Tibial artery (tissue), 4 donors: ENCODE measurements at regions not wholly inside any gene's neighbourhood (a gene's known extent, or its start where the extent isn't known, plus 50 kb on each side); places are given as distances from the start of the nearest gene placed in this dataset.

Experiments used
- DNase-seq, 2 donors: peaks; one replicate each; pipeline ENCODE4 v3.0.0-alpha.2; 2019
- H3K27ac ChIP-seq, 2 donors: fragments of 200-600 bp; sonication (generic) in 1 of 2; 1 replicate in 1 of 2; 2 replicates in 1 of 2; pipeline ENCODE4 v1.5.1; 2018 to 2019; ENCODE audit warnings: mild to moderate bottlenecking in 1 of 2
- H3K27me3 ChIP-seq, 2 donors: fragments of 200-600 bp; sonication (generic) in 1 of 2; one replicate each; pipeline versions ENCODE4 v1.5.1 to v1.6.0; 2016 to 2019
- H3K36me3 ChIP-seq, 3 donors: fragments of 200-600 bp; sonication (generic) in 2 of 3; one replicate each; pipeline ENCODE4 v1.5.1; 2016 to 2019; ENCODE audit warnings: mild to moderate bottlenecking in 2 of 3
- H3K4me1 ChIP-seq, 4 donors: fragments of 200-600 bp; sonication (generic) in 2 of 4; 1 replicate in 3 of 4; 2 replicates in 1 of 4; pipeline ENCODE4 v1.5.1; 2016 to 2019
- H3K4me3 ChIP-seq, 2 donors: fragments of 200-600 bp; sonication (generic) in 1 of 2; 1 replicate in 1 of 2; 2 replicates in 1 of 2; pipeline ENCODE4 v1.5.1; 2018 to 2019; ENCODE audit warnings: mild to moderate bottlenecking in 2 of 2
- H3K9me3 ChIP-seq, 3 donors: fragments of 200-600 bp; sonication (generic) in 1 of 3; one replicate each; pipeline ENCODE4 v1.5.1; 2016 to 2019
- intact Hi-C: fragments of 100-400 bp; cut with DNase I; formaldehyde crosslinking; loops from one replicate; pipeline ENCODE4 v1.15.0; 2023; ENCODE audit warnings: low total_unique reads
- TF ChIP-seq, protein P1 (sequence below), 2 experiments: fragments of 200-600 bp in 1 of 2; fragments of 450-650 bp in 1 of 2; IDR thresholded peaks; one replicate each; pipeline ENCODE4 v1.5.1; 2017 to 2019; ENCODE audit warnings: antibody characterized with exemption in 2 of 2, mild to moderate bottlenecking in 1 of 2, moderate library complexity in 1 of 2

DNA sequence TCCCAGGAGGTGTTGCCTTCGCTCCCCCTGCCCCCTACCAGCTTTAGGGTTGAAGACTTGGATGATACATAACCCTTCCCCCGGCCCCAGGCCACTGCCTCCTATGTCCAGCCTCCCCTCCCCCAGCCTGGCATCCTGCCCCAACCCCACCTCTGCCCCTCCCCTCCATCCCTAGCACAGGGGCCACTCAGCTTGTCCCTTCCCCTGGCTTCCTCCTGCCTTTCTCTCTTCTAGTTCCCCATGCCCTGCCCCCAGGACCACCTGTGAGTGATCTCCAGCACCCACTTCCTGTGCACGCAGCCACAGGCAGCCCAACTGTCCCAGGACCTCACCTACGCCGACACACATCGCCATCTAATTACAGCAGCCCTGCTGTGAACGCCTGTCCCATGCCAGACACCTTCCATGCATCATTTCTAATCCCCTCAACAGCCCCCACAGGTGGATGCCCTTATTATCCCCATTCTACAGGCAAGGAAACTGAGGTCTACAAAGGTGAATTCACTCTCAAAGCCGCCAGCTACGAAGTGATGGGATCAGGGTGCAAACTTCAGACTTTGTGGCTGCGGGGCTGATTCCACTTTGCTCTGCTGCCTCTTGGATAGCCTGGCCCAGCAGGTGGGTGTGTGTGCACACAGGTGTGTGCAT, 82.4 kb upstream of the CHST15 start:
- TF ChIP-seq, protein P1, sequence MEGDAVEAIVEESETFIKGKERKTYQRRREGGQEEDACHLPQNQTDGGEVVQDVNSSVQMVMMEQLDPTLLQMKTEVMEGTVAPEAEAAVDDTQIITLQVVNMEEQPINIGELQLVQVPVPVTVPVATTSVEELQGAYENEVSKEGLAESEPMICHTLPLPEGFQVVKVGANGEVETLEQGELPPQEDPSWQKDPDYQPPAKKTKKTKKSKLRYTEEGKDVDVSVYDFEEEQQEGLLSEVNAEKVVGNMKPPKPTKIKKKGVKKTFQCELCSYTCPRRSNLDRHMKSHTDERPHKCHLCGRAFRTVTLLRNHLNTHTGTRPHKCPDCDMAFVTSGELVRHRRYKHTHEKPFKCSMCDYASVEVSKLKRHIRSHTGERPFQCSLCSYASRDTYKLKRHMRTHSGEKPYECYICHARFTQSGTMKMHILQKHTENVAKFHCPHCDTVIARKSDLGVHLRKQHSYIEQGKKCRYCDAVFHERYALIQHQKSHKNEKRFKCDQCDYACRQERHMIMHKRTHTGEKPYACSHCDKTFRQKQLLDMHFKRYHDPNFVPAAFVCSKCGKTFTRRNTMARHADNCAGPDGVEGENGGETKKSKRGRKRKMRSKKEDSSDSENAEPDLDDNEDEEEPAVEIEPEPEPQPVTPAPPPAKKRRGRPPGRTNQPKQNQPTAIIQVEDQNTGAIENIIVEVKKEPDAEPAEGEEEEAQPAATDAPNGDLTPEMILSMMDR (IDR thresholded peaks at IDR 0.05): no peak
- Histone ChIP-seq H3K9me3 (no peaks in the 10 kb centered on the region), H3K36me3 (no peaks in the 10 kb centered on the region), H3K4me3 (no peak overlapping the region), H3K4me1 (peaks cover 0 to 17% (median 4%) of the 10 kb centered on the region in 4 donors), H3K27me3 (no peaks in the 10 kb centered on the region), H3K27ac (no peak overlapping the region)
- peak in 1 of 2 donors; percentile 60 for DNase-seq
- intact Hi-C loops: no loop called here

DNA sequence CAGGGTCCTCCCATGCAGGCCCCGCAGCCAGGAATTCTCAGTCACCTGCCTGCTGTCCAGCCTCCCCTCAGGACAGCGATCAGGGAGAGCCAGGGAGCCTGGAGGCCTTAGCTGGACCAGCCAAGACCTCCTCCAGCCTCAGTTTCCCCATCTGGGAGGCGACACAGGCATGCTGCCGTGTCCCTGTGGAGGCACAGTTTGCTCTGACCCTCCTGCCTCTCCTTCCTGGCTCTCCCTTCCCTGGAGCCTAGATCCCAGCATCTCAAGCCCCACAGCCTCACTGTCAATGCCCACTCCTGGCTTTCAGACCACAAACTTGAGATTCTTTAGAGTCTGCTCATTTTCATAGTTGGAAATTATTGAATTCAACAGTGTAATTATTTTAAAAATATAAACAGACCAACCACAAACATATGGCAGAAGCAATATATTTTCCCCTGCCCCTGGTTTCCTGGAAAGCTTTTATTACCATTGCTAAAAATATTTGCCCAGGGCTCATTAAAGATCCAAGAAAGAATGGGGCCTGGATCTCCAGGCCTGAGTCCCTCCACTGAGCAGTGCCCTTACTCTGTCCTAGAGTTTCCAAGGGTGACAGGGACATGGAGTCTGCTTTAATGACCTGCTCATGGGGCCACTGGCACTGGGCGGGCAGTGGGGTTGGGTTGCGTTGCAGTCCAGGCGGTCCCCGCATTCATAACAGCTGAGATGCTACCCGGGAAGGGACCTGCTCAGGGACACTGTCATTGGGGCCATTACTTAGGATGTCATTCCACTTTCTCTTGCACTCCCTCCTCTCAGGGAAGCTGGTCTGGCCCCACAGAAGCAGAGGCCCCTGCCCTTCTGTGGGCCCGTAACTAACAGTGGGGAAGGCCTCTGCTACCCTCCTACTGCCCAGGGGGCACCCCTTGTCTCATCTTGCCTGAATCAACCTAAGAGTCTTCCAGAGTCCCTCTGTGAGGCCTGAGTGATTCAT, 81.6 kb upstream of the CHST15 start:
- no peaks in the 10 kb centered on the region for H3K36me3 ChIP-seq
- intact Hi-C loops: no loop called here
- TF ChIP-seq, protein P1 (IDR thresholded peaks at IDR 0.05): no peak
- peaks cover 0 to 11% (median 4%) of the 10 kb centered on the region in 4 donors for H3K4me1 ChIP-seq
- H3K9me3 ChIP-seq: no peaks in the 10 kb centered on the region
- no peaks in the 10 kb centered on the region for H3K27me3 ChIP-seq
- peak in 1 of 2 donors; percentile 49 for DNase-seq
- no peak overlapping the region for H3K4me3 ChIP-seq
- H3K27ac ChIP-seq: no peak overlapping the region

DNA sequence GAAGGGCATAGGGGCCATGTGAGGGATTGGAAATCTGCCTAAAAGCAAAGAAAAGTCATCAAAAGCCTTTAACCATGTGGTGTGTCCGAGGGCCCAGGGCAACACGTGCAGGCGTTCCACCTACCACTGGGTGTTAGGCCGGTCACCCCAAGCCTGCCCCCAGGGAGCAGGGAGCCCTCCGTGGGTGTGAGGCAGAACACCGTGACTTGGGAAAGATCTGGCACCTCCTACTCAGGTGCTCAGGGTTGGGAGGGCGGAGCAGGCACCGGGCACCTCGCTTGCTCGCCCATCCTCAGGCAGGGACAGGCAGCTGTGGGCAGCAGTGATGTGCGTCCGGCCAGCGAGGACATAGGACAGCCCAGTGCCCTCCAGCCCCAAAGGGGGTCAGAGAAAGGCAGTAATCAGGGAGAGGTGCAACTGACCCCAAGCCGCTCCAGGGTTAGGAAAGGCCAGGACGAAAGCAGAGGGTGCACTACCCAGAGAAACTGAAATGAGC, 80.7 kb upstream of the CHST15 start:
- Histone ChIP-seq H3K4me1 (peaks cover 0 to 11% (median 4%) of the 10 kb centered on the region in 4 donors), H3K9me3 (no peaks in the 10 kb centered on the region), H3K27me3 (no peaks in the 10 kb centered on the region), H3K27ac (no peak overlapping the region), H3K36me3 (no peaks in the 10 kb centered on the region), H3K4me3 (no peak overlapping the region)
- DNase-seq: peak in 1 of 2 donors; percentile 50
- TF ChIP-seq, protein P1 (IDR thresholded peaks at IDR 0.05): no peak
- intact Hi-C loops: no loop called here

DNA sequence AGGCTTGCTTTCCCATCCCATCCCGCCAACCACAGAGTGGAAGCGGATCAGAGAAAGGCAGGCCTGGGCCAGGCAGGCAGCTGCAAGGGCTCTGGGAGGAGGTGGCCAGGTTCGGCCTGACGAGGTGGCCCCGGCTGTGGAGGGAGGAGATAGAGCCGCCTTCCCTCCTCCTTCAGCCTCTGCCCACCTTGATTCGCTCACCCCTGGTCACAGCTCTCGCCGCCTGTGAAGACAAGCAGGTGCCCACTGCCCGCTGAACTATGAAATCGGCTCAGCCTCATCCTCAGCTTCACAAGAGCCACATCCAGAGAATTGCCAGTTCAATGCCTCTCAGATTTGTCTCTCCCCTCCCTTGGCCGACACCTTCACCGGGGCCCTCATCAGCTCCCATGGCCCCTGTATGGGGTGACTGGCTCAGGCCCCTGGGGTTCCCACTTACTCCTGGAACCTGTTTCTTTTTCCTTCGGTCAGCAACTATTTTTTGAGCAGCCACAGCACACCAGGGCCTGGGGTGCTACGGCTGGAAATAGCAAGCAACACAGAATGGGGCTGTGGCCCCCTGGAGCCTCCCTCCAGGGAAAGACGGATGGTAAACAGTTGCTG, 80.0 kb upstream of the CHST15 start:
- TF ChIP-seq, protein P1 (IDR thresholded peaks at IDR 0.05): no peak
- DNase-seq: peak in 1 of 2 donors; percentile 53
- no peaks in the 10 kb centered on the region for H3K36me3 ChIP-seq
- intact Hi-C loops: no loop called here
- no peaks in the 10 kb centered on the region for H3K9me3 ChIP-seq
- peaks cover 0 to 11% (median 4%) of the 10 kb centered on the region in 4 donors for H3K4me1 ChIP-seq
- H3K27me3 ChIP-seq: no peaks in the 10 kb centered on the region
- H3K4me3 ChIP-seq: no peak overlapping the region
- H3K27ac ChIP-seq: no peak overlapping the region

DNA sequence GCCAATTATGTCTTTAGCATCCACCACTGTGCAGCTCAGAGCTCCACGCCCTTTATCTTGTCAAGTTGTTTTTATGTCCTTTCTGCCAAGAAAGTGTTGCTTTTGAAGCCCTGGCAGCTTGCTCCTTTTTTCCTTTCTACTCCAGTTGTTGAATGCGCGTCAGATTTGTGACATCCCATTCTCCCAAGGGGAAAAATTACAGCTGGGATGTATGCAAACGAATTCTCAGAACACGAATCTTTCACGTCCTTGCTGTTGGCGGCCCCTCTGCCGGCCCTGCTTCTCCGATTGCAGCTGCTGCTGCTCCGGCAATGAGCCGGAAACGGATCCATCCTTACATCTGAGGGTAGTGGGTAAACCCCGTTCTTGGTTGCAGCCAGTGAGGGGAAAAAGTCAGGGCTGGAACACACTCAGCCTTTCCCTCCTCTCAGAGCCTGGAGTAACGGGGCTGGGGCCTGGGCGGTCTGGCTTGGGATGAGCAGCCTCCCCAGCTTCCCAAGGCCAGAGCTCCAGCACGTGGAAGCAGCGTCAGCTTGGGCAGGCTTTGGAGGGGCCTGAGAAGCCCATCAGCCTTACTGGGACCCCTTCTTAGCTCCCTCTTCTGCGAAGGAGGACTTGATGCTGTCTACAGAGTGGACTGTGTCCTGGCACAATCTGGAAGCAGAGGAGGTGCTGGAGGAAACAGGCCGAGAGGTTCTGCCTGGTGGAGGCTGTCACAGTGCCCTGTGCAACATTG, 79.0 kb upstream of the CHST15 start:
- no peak overlapping the region for H3K27ac ChIP-seq

More for the DNA sequence above, 79.0 kb upstream of the CHST15 start:
- Histone ChIP-seq H3K4me1 (peaks cover 0 to 11% (median 4%) of the 10 kb centered on the region in 4 donors), H3K27me3 (no peaks in the 10 kb centered on the region), H3K4me3 (no peak overlapping the region), H3K9me3 (no peaks in the 10 kb centered on the region), H3K36me3 (no peaks in the 10 kb centered on the region)
- TF ChIP-seq, protein P1 (IDR thresholded peaks at IDR 0.05): no peak
- DNase-seq: no peak
- intact Hi-C loops: no loop called here
